OCI-LY1 (cell line): ENCODE measurements at regions not wholly inside any gene's neighbourhood (a gene's known extent, or its start where the extent isn't known, plus 50 kb on each side); places are given as distances from the start of the nearest gene placed in this dataset.

Experiments
- EZH2 ChIP-seq: fragments of 200-600 bp; sonication (generic), shearing (Covaris generic); IDR thresholded peaks from 2 replicates; pipeline ENCODE4 v1.8.0; 2017; ENCODE audit warnings: borderline replicate concordance, mixed run types, mild to moderate bottlenecking, antibody characterized with exemption, low read length, moderate library complexity, mixed read lengths
- TF ChIP-seq, protein P1 (sequence below): fragments of 200-600 bp; sonication (generic), shearing (Covaris generic); IDR thresholded peaks from 2 replicates; pipeline ENCODE4 v1.5.1; 2017; ENCODE audit warnings: mild to moderate bottlenecking, antibody characterized with exemption, low read length, moderate library complexity, mixed read lengths

DNA sequence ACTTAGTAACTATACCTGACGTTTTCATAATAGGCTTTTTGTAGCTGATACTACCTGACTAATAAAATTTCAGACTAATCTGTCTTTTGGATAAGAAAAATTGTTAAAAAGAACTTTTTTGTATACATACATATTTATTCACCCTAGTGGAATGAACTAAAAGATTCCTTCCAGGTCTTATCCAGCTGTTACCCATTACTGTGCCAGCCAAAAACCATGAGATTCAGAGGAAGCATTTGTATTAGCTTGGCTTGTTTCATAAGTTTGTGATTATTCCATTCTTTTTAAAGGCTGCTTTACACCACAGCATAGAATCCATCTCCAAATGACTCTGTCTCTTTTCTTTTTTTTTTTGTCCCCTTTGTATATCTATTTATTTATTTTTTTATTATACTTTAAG is 149.4 kb downstream of the FAT4 start:
- TF ChIP-seq EZH2, result no peak
- TF ChIP-seq, protein P1, sequence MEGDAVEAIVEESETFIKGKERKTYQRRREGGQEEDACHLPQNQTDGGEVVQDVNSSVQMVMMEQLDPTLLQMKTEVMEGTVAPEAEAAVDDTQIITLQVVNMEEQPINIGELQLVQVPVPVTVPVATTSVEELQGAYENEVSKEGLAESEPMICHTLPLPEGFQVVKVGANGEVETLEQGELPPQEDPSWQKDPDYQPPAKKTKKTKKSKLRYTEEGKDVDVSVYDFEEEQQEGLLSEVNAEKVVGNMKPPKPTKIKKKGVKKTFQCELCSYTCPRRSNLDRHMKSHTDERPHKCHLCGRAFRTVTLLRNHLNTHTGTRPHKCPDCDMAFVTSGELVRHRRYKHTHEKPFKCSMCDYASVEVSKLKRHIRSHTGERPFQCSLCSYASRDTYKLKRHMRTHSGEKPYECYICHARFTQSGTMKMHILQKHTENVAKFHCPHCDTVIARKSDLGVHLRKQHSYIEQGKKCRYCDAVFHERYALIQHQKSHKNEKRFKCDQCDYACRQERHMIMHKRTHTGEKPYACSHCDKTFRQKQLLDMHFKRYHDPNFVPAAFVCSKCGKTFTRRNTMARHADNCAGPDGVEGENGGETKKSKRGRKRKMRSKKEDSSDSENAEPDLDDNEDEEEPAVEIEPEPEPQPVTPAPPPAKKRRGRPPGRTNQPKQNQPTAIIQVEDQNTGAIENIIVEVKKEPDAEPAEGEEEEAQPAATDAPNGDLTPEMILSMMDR, result no peak
